ENCODE measurements at regions not wholly inside any gene's neighbourhood (a gene's known extent, or its start where the extent isn't known, plus 50 kb on each side); places are given as distances from the start of the nearest gene placed in this dataset.

GRCh38 chr2:121135168-121135853, 149.7 kb downstream of the TFCP2L1 start:
- ATAC-seq (ENCODE audit: low read depth) (no peak), DNase-seq (ENCODE audit: low spot score) (no peak)
- Histone ChIP-seq H3K27ac (ENCODE audit: poor library complexity, severe bottlenecking) (no peak overlapping the region), H3K4me1 (ENCODE audit: insufficient read depth, poor library complexity, severe bottlenecking) (no peaks in the 10 kb centered on the region), H3K4me3 (ENCODE audit: severe bottlenecking) (no peak overlapping the region), H3K9me3 (ENCODE audit: severe bottlenecking) (no peaks in the 10 kb centered on the region), H3K27me3 (ENCODE audit: insufficient read depth, poor library complexity, severe bottlenecking) (no peaks in the 10 kb centered on the region), H3K36me3 (ENCODE audit: low read depth) (no peaks in the 10 kb centered on the region)
- no peak for TF ChIP-seq CTCF (IDR thresholded peaks at IDR 0.05; ENCODE audit: poor library complexity, severe bottlenecking)

GRCh38 chr2:121136323-121136722, 148.7 kb downstream of the TFCP2L1 start:
- H3K4me1 ChIP-seq (ENCODE audit: insufficient read depth, poor library complexity, severe bottlenecking), result no peaks in the 10 kb centered on the region
- no peaks in the 10 kb centered on the region for H3K36me3 ChIP-seq (ENCODE audit: low read depth)
- no peaks in the 10 kb centered on the region for H3K27me3 ChIP-seq (ENCODE audit: insufficient read depth, poor library complexity, severe bottlenecking)
- TF ChIP-seq CTCF (IDR thresholded peaks at IDR 0.05; ENCODE audit: poor library complexity, severe bottlenecking), result no peak
- no peak; the same call in 2 of the 3 replicates for ATAC-seq (ENCODE audit: low read depth)
- no peaks in the 10 kb centered on the region for H3K9me3 ChIP-seq (ENCODE audit: severe bottlenecking)
- H3K27ac ChIP-seq (ENCODE audit: poor library complexity, severe bottlenecking), result no peak overlapping the region
- H3K4me3 ChIP-seq (ENCODE audit: severe bottlenecking), result no peak overlapping the region
- no peak for DNase-seq (ENCODE audit: low spot score)

DNA sequence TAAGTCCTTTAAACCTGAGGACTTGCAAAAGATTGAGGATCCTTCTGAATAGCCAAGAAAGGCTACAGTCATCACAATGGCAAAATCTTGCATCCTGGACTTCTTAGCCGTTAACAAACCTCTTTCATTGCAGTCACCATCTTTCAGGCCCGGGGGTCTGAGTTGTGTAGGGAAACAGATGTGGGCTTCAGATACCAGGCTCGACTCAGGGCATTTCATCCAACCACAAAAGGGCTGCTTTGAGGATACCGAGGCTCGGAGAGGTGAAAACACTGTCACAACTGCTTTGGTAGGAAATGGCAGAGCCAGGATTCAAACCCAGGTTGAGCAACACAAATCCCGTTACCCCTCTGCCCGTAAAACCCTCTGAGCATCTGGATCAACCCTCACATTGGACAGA, 147.4 kb downstream of the TFCP2L1 start:
- no peaks in the 10 kb centered on the region for H3K36me3 ChIP-seq (ENCODE audit: low read depth)

DNA sequence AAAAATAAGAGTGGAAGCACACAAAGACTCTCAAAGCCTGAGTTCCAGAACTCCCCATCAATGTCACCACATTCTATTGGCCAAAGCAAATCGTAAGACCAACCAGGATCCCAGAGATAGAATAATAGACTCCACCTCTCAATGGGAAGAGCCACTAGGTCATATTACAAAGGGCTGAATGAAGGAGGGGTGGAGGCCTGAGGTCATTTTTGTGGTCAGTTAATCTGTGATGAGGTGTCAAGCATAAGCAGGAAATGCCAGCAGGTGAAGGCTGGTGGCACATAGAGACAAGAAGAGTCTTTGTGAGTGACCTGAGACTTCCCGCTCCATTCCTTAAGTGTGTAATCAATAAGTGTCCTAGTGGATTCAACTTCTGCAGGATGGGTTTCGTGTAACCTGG, 144.3 kb downstream of the TFCP2L1 start:
- no peak for ATAC-seq (ENCODE audit: low read depth)
- H3K27me3 ChIP-seq (ENCODE audit: insufficient read depth, poor library complexity, severe bottlenecking), result no peaks in the 10 kb centered on the region
- H3K4me3 ChIP-seq (ENCODE audit: severe bottlenecking), result no peak overlapping the region
- H3K9me3 ChIP-seq (ENCODE audit: severe bottlenecking), result no peaks in the 10 kb centered on the region
- no peaks in the 10 kb centered on the region for H3K4me1 ChIP-seq (ENCODE audit: insufficient read depth, poor library complexity, severe bottlenecking)
- no peak overlapping the region for H3K27ac ChIP-seq (ENCODE audit: poor library complexity, severe bottlenecking)
- no peak for TF ChIP-seq CTCF (IDR thresholded peaks at IDR 0.05; ENCODE audit: poor library complexity, severe bottlenecking)
- no peak for DNase-seq (ENCODE audit: low spot score)
- H3K36me3 ChIP-seq (ENCODE audit: low read depth), result no peaks in the 10 kb centered on the region

More for the DNA sequence above, 147.4 kb downstream of the TFCP2L1 start:
- DNase-seq (ENCODE audit: low spot score) (no peak), ATAC-seq (ENCODE audit: low read depth) (no peak)
- Histone ChIP-seq H3K27me3 (ENCODE audit: insufficient read depth, poor library complexity, severe bottlenecking) (no peaks in the 10 kb centered on the region), H3K27ac (ENCODE audit: poor library complexity, severe bottlenecking) (no peak overlapping the region), H3K4me1 (ENCODE audit: insufficient read depth, poor library complexity, severe bottlenecking) (no peaks in the 10 kb centered on the region), H3K9me3 (ENCODE audit: severe bottlenecking) (no peaks in the 10 kb centered on the region), H3K4me3 (ENCODE audit: severe bottlenecking) (no peak overlapping the region)
- no peak for TF ChIP-seq CTCF (IDR thresholded peaks at IDR 0.05; ENCODE audit: poor library complexity, severe bottlenecking)

DNA sequence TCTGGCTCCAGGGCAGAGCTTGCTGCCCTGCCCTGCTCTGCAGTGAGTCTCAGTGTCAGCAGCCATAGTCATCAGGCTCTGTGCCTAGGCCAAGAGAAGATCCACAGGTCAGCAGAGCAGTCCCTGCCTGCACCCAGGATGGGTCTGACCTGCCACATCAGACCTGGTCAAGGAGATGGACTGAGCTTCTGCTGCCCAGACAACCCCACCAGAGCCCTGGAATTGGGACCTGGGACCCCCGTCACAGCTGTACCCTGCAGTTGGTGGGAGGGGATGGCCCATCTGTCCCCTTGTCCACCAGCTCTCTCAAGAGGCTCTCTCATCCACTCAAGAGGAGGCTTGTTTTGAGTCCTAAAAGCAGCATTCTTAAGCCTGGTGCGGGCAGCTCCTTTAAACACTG, 142.6 kb downstream of the TFCP2L1 start:
- H3K36me3 ChIP-seq (ENCODE audit: low read depth), result no peaks in the 10 kb centered on the region
- no peak overlapping the region for H3K4me3 ChIP-seq (ENCODE audit: severe bottlenecking)
- ATAC-seq (ENCODE audit: low read depth) (no peak), DNase-seq (ENCODE audit: low spot score) (no peak)
- H3K27me3 ChIP-seq (ENCODE audit: insufficient read depth, poor library complexity, severe bottlenecking), result no peaks in the 10 kb centered on the region
- no peak overlapping the region for H3K27ac ChIP-seq (ENCODE audit: poor library complexity, severe bottlenecking)
- TF ChIP-seq CTCF (IDR thresholded peaks at IDR 0.05; ENCODE audit: poor library complexity, severe bottlenecking), result no peak
- no peaks in the 10 kb centered on the region for H3K9me3 ChIP-seq (ENCODE audit: severe bottlenecking)
- H3K4me1 ChIP-seq (ENCODE audit: insufficient read depth, poor library complexity, severe bottlenecking), result no peaks in the 10 kb centered on the region

Measured in RWPE2 (cell line).